Ovary (tissue), 3 donors: ENCODE measurements at regions not wholly inside any gene's neighbourhood (a gene's known extent, or its start where the extent isn't known, plus 50 kb on each side); places are given as distances from the start of the nearest gene placed in this dataset.

Experiments used
- POLR2A ChIP-seq: fragments of 450-650 bp; IDR thresholded peaks from one replicate; pipeline ENCODE4 v1.6.1; 2017; ENCODE audit warnings: antibody characterized with exemption, mild to moderate bottlenecking, moderate library complexity
- TF ChIP-seq, protein P1 (sequence below), 3 donors: fragments of 450-650 bp in 2 of 3; fragments of 200-600 bp in 1 of 3; IDR thresholded peaks; one replicate each; pipeline versions ENCODE4 v1.5.1 to v1.8.0; 2016 to 2022; ENCODE audit warnings: antibody characterized with exemption in 3 of 3, mild to moderate bottlenecking in 1 of 3
- donor health status: DM: no; HTN: no; CAD: no.

DNA sequence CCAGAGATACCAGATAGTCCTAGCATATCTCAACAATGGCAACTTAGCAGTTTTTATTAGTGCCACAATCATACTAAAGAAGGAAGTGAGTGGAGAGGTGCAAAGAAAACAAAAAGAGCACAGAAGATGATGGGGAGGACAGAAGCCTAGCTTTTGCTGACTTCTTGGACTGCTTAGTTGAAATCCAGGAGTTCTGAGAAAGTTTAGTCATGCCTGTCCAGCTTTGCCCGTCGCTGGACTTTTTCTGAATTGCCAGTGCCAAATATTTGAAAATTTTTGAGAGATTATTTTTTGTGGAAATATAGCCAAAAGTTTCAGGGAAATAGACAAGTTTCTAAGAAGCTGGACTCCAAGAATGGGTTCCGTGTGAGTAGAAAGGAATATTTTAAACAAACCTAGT, 558.7 kb upstream of the TNP1 start:
- TF ChIP-seq, protein P1, sequence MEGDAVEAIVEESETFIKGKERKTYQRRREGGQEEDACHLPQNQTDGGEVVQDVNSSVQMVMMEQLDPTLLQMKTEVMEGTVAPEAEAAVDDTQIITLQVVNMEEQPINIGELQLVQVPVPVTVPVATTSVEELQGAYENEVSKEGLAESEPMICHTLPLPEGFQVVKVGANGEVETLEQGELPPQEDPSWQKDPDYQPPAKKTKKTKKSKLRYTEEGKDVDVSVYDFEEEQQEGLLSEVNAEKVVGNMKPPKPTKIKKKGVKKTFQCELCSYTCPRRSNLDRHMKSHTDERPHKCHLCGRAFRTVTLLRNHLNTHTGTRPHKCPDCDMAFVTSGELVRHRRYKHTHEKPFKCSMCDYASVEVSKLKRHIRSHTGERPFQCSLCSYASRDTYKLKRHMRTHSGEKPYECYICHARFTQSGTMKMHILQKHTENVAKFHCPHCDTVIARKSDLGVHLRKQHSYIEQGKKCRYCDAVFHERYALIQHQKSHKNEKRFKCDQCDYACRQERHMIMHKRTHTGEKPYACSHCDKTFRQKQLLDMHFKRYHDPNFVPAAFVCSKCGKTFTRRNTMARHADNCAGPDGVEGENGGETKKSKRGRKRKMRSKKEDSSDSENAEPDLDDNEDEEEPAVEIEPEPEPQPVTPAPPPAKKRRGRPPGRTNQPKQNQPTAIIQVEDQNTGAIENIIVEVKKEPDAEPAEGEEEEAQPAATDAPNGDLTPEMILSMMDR (IDR thresholded peaks at IDR 0.05) = no peak
- TF ChIP-seq POLR2A = no peak
